K562 (cell line): ENCODE measurements at regions not wholly inside any gene's neighbourhood (a gene's known extent, or its start where the extent isn't known, plus 50 kb on each side); places are given as distances from the start of the nearest gene placed in this dataset.

Experiments used
- ATAC-seq: fragments of 200-7000 bp; cut with Tn5 transposase; 3 replicates; pipeline ENCODE4 v1.9.1; 2020; ENCODE audit warnings: moderate library complexity
- BruUV-seq: library from RNA; stranded (reverse); fragments of 400-500 nt; replicated peaks from 2 replicates; lab custom pipeline; 2021; lab: Mats Ljungman, UMichigan
- CTCF ChIA-PET: fragments of 300-600 bp; formaldehyde crosslinking; extraction: SDS; loops from one replicate; lab custom pipeline; 2021; ENCODE audit warnings: low intra/inter-chr PET ratio; lab: Yijun Ruan, JAX
- POLR2A ChIA-PET: fragments of 300-600, 350-650 bp; sonication (Branson Sonifier 250); formaldehyde crosslinking; extraction: SDS; loops from one replicate; lab custom pipeline; 2021; ENCODE audit warnings: antibody characterized with exemption, inconsistent platforms; lab: Yijun Ruan, JAX
- DNase-seq, 4 experiments: peaks; one replicate each; pipeline versions ENCODE4 v3.0.0 to v3.0.0-alpha.2; 2011 to 2018; ENCODE audit warnings: low spot score in 3 of 4, mixed read lengths in 3 of 4; ENCODE audit errors: extremely low read depth in 1 of 4
- FAIRE-seq: peaks from 2 replicates; lab custom pipeline; 2011; peaks lifted over from hg19 to GRCh38; lab: Jason Lieb, UNC
- H2AFZ ChIP-seq: 2 replicates; pipeline ENCODE4 v1.6.0; 2011; ENCODE audit warnings: low read depth, low read length, control low read depth, inconsistent platforms
- H3K27ac ChIP-seq: fragments of 200-600 bp; 3 replicates; pipeline ENCODE4 v1.8.0; 2011; ENCODE audit warnings: low read depth, mild to moderate bottlenecking, control low read depth, inconsistent platforms, low read length, moderate library complexity, mixed read lengths; ENCODE audit errors: extremely low read depth
- H3K27me3 ChIP-seq, 2 experiments: fragments of 300-600 bp in 1 of 2; 2 replicates in 1 of 2; 3 replicates in 1 of 2; pipeline versions ENCODE4 v1.6.0 to v1.8.0; 2011; ENCODE audit warnings: inconsistent platforms in 2 of 2, low read length in 2 of 2, mild to moderate bottlenecking in 1 of 2, mixed read lengths in 1 of 2, moderate library complexity in 1 of 2; ENCODE audit not compliant: control insufficient read depth in 2 of 2, insufficient read depth in 2 of 2
- H3K36me3 ChIP-seq: fragments of 300-600 bp; 3 replicates; pipeline ENCODE4 v1.8.0; 2011; ENCODE audit warnings: mild to moderate bottlenecking, low read length, inconsistent platforms; ENCODE audit not compliant: control insufficient read depth, insufficient read depth
- H3K4me1 ChIP-seq, 2 experiments: fragments of 200-600 bp in 1 of 2; replicated peaks in 1 of 2; 2 replicates in 1 of 2; 3 replicates in 1 of 2; pipeline versions ENCODE4 v1.5.1 to v1.8.0; 2011; ENCODE audit warnings: inconsistent platforms in 2 of 2, low read length in 2 of 2, mild to moderate bottlenecking in 1 of 2, mixed read lengths in 1 of 2, moderate library complexity in 1 of 2; ENCODE audit not compliant: control insufficient read depth in 2 of 2, insufficient read depth in 2 of 2
- H3K4me2 ChIP-seq: 2 replicates; pipeline ENCODE4 v1.6.1; 2011; ENCODE audit warnings: low read length, control low read depth, inconsistent platforms, mixed read lengths; ENCODE audit not compliant: insufficient read depth
- H3K4me3 ChIP-seq: fragments of 200-600 bp; sonication (generic), shearing (Covaris generic); 2 replicates; pipeline ENCODE4 v1.5.1; 2016; ENCODE audit warnings: control low read depth, inconsistent platforms
- H3K79me2 ChIP-seq: fragments of 200-600 bp; 3 replicates; pipeline ENCODE4 v1.8.0; 2011; ENCODE audit warnings: low read length, inconsistent platforms; ENCODE audit not compliant: control insufficient read depth, insufficient read depth
- H3K9ac ChIP-seq, 2 experiments: 2 replicates each; pipeline versions ENCODE4 v1.6.0 to v1.6.1; 2011; ENCODE audit warnings: low read depth in 2 of 2, low read length in 2 of 2, control low read depth in 1 of 2, inconsistent platforms in 1 of 2, mild to moderate bottlenecking in 1 of 2, mixed read lengths in 1 of 2; ENCODE audit not compliant: insufficient read depth in 1 of 2
- H3K9me1 ChIP-seq: one replicate; pipeline ENCODE4 v1.6.0; 2011; ENCODE audit warnings: inconsistent platforms, mild to moderate bottlenecking, low read length, moderate library complexity; ENCODE audit not compliant: control insufficient read depth, insufficient read depth
- H3K9me3 ChIP-seq: replicated peaks from 2 replicates; pipeline ENCODE4 v1.5.1; 2011; ENCODE audit warnings: low read depth, low read length, inconsistent platforms; ENCODE audit not compliant: control insufficient read depth, insufficient read depth
- H4K20me1 ChIP-seq: replicated peaks from 2 replicates; pipeline ENCODE4 v1.6.1; 2011; ENCODE audit warnings: low read length, inconsistent platforms, mixed read lengths; ENCODE audit not compliant: control insufficient read depth, insufficient read depth
- C11orf30 ChIP-seq: fragments of 450-650 bp; IDR thresholded peaks from 2 replicates; pipeline ENCODE4 v1.6.1; 2016; ENCODE audit warnings: low read depth, mild to moderate bottlenecking
- MAFF ChIP-seq: IDR thresholded peaks from 2 replicates; pipeline ENCODE4 v1.6.1; 2012; ENCODE audit warnings: low read length, improper control_type of control experiment
- MAFG ChIP-seq: fragments of 450-650 bp; conservative IDR thresholded peaks from 2 replicates; pipeline ENCODE4 v1.6.1; 2016; ENCODE audit warnings: missing genetic modification characterization, missing compliant biosample characterization
- MAFK ChIP-seq: IDR thresholded peaks from 2 replicates; pipeline ENCODE4 v1.6.1; 2011; ENCODE audit warnings: low read length, improper control_type of control experiment
- MTA2 ChIP-seq: fragments of 450-650 bp; IDR thresholded peaks from 2 replicates; pipeline ENCODE4 v1.6.1; 2016; ENCODE audit warnings: low read depth
- NFIX ChIP-seq: fragments of 250-450 bp; sonication (Bioruptor Pico); IDR thresholded peaks from 2 replicates; pipeline ENCODE4 v1.4.0; 2020; ENCODE audit warnings: low read depth, mild to moderate bottlenecking, moderate library complexity
- YBX1 ChIP-seq: fragments of 450-650 bp; IDR thresholded peaks from 2 replicates; pipeline ENCODE4 v1.7.1; 2016; ENCODE audit warnings: mild to moderate bottlenecking
- ZNF23 ChIP-seq: fragments of 250-450 bp; sonication (Bioruptor Pico); IDR thresholded peaks from 2 replicates; pipeline ENCODE4 v1.4.0; 2020; ENCODE audit warnings: mild to moderate bottlenecking
- ZNF316 ChIP-seq: fragments of 450-650 bp; IDR thresholded peaks from 2 replicates; pipeline ENCODE4 v1.6.1; 2016
- WGBS: fragments of 100-300 bp; shearing (Covaris generic); methylation state at CpG from one replicate; pipeline ENCODE4 v1.1.6; 2016; ENCODE audit warnings: low coverage, mixed read lengths; ENCODE audit not compliant: insufficient coverage; ENCODE audit errors: missing lambda C conversion rate; 5-methylcytosine and 5-hydroxymethylcytosine counted together
- in situ Hi-C: fragments of 300-500 bp; cut with MboI; formaldehyde crosslinking; loops from 4 replicates; pipeline ENCODE4 v1.15.0; 2018; ENCODE audit warnings: inconsistent platforms, mixed read lengths
- intact Hi-C: fragments of 100-400 bp; cut with micrococcal nuclease; formaldehyde crosslinking; loops from 2 replicates; pipeline ENCODE4 v1.14.2; 2022
- TF ChIP-seq, protein P1 (sequence below): IDR thresholded peaks from 2 replicates; pipeline ENCODE4 v1.6.1; 2016; ENCODE audit warnings: missing genetic modification characterization, missing compliant biosample characterization
- TF ChIP-seq, protein P2 (sequence below): fragments of 450-650 bp; IDR thresholded peaks from 2 replicates; pipeline ENCODE4 v1.6.1; 2016; ENCODE audit warnings: low read depth, mild to moderate bottlenecking, moderate library complexity

DNA sequence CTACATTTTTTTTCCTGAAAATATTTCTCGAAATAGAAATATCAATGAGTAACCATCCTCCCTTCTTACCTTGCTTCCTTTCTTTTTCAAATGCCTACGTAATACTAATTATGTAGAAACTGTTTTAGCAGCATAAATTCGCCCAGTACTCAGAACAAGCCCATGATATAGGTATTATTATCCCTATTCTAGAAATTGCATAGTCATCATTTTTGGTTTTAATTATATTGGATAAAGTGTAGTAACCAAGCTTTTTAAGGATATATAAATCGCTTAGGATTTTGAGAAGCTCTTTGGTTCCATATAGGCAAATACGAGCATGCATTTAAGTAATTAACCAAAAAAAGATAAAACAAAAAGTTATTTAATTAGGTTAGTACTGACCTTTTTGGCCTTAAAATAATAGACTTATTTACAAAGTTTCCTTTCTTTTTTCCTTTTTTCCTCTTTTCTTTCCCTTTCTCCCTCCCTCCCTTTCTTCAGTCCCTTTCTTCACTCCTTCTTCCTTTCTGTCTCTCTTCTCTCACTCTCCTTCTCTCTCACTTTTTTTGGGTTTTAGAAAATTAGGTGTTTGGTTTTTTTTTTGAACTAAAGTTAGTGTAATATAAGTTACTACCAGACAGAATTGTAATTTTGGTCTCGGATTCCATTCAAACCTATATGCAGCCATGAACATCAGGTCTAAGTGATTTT lies 457.7 kb downstream of the RFPL4B start:
- DNase-seq (no peak), ATAC-seq (no peak), FAIRE-seq (no peak)
- no peak overlapping the region for H3K9ac ChIP-seq
- H4K20me1 ChIP-seq: no peaks in the 10 kb centered on the region
- ChIA-PET CTCF (no interaction called here), POLR2A (no interaction called here)
- no peak overlapping the region for H3K4me2 ChIP-seq
- TF ChIP-seq MAFF (peak; percentile 96), ZNF316 (peak; percentile 95), C11orf30 (peak; percentile 87), MAFG (peak; percentile 90), MTA2 (no peak), NFIX (CRISPR knock-in tag) (no peak), ZNF23 (CRISPR knock-in tag) (no peak), MAFK (peak; percentile 97), YBX1 (no peak)
- TF ChIP-seq, protein P1, sequence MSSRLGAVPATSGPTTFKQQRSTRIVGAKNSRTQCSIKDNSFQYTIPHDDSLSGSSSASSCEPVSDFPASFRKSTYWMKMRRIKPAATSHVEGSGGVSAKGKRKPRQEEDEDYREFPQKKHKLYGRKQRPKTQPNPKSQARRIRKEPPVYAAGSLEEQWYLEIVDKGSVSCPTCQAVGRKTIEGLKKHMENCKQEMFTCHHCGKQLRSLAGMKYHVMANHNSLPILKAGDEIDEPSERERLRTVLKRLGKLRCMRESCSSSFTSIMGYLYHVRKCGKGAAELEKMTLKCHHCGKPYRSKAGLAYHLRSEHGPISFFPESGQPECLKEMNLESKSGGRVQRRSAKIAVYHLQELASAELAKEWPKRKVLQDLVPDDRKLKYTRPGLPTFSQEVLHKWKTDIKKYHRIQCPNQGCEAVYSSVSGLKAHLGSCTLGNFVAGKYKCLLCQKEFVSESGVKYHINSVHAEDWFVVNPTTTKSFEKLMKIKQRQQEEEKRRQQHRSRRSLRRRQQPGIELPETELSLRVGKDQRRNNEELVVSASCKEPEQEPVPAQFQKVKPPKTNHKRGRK: 0 out of 2 replicates have a peak, but pooled peaks have one; percentile 38
- TF ChIP-seq, protein P2, sequence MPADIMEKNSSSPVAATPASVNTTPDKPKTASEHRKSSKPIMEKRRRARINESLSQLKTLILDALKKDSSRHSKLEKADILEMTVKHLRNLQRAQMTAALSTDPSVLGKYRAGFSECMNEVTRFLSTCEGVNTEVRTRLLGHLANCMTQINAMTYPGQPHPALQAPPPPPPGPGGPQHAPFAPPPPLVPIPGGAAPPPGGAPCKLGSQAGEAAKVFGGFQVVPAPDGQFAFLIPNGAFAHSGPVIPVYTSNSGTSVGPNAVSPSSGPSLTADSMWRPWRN: no peak
- H3K27me3 ChIP-seq: no peaks in the 10 kb centered on the region
- in situ Hi-C loops: no loop called here
- no peaks in the 10 kb centered on the region for H3K4me1 ChIP-seq
- 1% methylated on average over 6 of the region's 6 CpGs for WGBS
- H3K4me3 ChIP-seq: no peak overlapping the region
- no peaks in the 10 kb centered on the region for H3K9me1 ChIP-seq
- no peaks in the 10 kb centered on the region for H3K9me3 ChIP-seq
- H3K27ac ChIP-seq: no peak overlapping the region
- H3K79me2 ChIP-seq: no peaks in the 10 kb centered on the region
- H3K36me3 ChIP-seq: no peaks in the 10 kb centered on the region
- BruUV-seq: no TSS peak
- no peak overlapping the region for H2AFZ ChIP-seq
- intact Hi-C loops: no loop called here
